ENCODE measurements at regions not wholly inside any gene's neighbourhood (a gene's known extent, or its start where the extent isn't known, plus 50 kb on each side); places are given as distances from the start of the nearest gene placed in this dataset.

DNA sequence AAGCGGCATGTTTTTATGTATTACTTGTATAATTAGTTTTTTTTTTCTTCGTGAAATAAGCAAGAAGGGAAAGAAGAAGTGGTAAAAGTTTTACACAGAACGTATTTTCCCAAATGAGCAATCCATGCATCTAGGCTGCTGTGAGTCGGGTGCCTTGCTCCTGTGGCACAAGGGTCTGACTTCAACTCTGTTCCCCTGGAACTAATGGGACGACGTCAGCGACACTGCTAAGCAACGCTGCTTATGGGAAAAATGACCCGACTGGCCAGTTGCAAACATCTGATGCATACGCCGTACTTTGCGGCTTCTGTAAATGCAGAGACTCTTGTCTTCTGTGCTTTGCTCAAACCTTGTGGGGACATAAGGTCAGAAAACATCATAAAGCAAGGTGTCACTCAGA, 66.3 kb downstream of the MPP7 start:
- no peak overlapping the region for H2AFZ ChIP-seq (ENCODE audit: low read depth, low read length)
- no peaks in the 10 kb centered on the region for H3K27me3 ChIP-seq (ENCODE audit: insufficient read depth, low read depth, low read length)
- no peak overlapping the region for H3K4me2 ChIP-seq (ENCODE audit: low read length)
- H3K9ac ChIP-seq (ENCODE audit: low read length), result no peak overlapping the region
- no peaks in the 10 kb centered on the region for H3K9me3 ChIP-seq (ENCODE audit: low read length)
- H3F3A ChIP-seq (ENCODE audit: insufficient read depth, low read length, poor library complexity, severe bottlenecking), result no peaks in the 10 kb centered on the region
- no peaks in the 10 kb centered on the region for H4K20me1 ChIP-seq (ENCODE audit: insufficient read depth)
- H3K79me2 ChIP-seq (replicated peaks; ENCODE audit: insufficient read depth, low read length), result no peaks in the 10 kb centered on the region
- H3K9me2 ChIP-seq (ENCODE audit: insufficient read depth, low read length), result no peaks in the 10 kb centered on the region
- no peak for TF ChIP-seq EZH2 (IDR thresholded peaks at IDR 0.05; ENCODE audit: borderline replicate concordance, insufficient read depth, low read length, poor library complexity, severe bottlenecking)
- no peak for TF ChIP-seq EP300 (conservative IDR thresholded peaks at IDR 0.05; ENCODE audit: poor library complexity, severe bottlenecking)
- TF ChIP-seq, protein P1, sequence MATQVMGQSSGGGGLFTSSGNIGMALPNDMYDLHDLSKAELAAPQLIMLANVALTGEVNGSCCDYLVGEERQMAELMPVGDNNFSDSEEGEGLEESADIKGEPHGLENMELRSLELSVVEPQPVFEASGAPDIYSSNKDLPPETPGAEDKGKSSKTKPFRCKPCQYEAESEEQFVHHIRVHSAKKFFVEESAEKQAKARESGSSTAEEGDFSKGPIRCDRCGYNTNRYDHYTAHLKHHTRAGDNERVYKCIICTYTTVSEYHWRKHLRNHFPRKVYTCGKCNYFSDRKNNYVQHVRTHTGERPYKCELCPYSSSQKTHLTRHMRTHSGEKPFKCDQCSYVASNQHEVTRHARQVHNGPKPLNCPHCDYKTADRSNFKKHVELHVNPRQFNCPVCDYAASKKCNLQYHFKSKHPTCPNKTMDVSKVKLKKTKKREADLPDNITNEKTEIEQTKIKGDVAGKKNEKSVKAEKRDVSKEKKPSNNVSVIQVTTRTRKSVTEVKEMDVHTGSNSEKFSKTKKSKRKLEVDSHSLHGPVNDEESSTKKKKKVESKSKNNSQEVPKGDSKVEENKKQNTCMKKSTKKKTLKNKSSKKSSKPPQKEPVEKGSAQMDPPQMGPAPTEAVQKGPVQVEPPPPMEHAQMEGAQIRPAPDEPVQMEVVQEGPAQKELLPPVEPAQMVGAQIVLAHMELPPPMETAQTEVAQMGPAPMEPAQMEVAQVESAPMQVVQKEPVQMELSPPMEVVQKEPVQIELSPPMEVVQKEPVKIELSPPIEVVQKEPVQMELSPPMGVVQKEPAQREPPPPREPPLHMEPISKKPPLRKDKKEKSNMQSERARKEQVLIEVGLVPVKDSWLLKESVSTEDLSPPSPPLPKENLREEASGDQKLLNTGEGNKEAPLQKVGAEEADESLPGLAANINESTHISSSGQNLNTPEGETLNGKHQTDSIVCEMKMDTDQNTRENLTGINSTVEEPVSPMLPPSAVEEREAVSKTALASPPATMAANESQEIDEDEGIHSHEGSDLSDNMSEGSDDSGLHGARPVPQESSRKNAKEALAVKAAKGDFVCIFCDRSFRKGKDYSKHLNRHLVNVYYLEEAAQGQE (IDR thresholded peaks at IDR 0.05; ENCODE audit: borderline replicate concordance), result no peak
- no peak for TF ChIP-seq CTCF (IDR thresholded peaks at IDR 0.05; ENCODE audit: poor library complexity, severe bottlenecking)
- no peak for TF ChIP-seq RAD21 (conservative IDR thresholded peaks at IDR 0.05)
- TF ChIP-seq POLR2AphosphoS5 (IDR thresholded peaks at IDR 0.05), result no peak
- TF ChIP-seq MXI1 (conservative IDR thresholded peaks at IDR 0.05; ENCODE audit: poor library complexity, severe bottlenecking), result no peak
- no peak for TF ChIP-seq SMC3 (conservative IDR thresholded peaks at IDR 0.05; ENCODE audit: poor library complexity)
- TF ChIP-seq TAF1 (IDR thresholded peaks at IDR 0.05; ENCODE audit: low read depth), result no peak
- H3K4me3 ChIP-seq (ENCODE audit: low read length), result no peak overlapping the region
- H3K27ac ChIP-seq (ENCODE audit: low read length), result no peak overlapping the region
- H3K36me3 ChIP-seq (ENCODE audit: insufficient read depth, low read length), result no peaks in the 10 kb centered on the region

DNA sequence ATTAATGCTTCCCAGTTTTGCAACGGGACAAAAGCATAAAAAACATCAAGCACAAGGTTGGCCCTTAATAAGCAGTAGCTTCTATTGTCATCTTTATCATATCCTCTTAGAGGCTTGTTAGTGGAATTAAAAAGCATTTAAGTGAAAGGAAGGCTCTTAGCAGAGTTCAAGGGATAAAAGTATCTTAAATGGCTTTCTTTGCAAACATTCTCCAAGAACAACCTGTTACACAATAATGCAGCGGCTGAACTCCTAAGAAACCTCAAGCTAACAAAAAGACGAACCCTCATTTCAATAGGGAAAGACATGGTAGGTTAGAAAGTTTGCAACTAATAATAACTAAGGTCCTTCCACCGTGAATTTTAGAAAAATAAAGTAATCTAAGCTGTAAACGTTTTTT, 82.1 kb downstream of the MPP7 start:
- Histone ChIP-seq H3K36me3 (ENCODE audit: insufficient read depth, low read length) (no peaks in the 10 kb centered on the region), H3K79me2 (replicated peaks; ENCODE audit: insufficient read depth, low read length) (no peaks in the 10 kb centered on the region), H2AFZ (ENCODE audit: low read depth, low read length) (no peak overlapping the region), H3K4me3 (ENCODE audit: low read length) (no peak overlapping the region), H3K9me2 (ENCODE audit: insufficient read depth, low read length) (no peaks in the 10 kb centered on the region), H3K9me3 (ENCODE audit: low read length) (no peaks in the 10 kb centered on the region), H3F3A (ENCODE audit: insufficient read depth, low read length, poor library complexity, severe bottlenecking) (no peaks in the 10 kb centered on the region), H3K9ac (ENCODE audit: low read length) (no peak overlapping the region), H3K4me2 (ENCODE audit: low read length) (no peak overlapping the region), H3K27me3 (ENCODE audit: insufficient read depth, low read depth, low read length) (no peaks in the 10 kb centered on the region), H4K20me1 (ENCODE audit: insufficient read depth) (no peaks in the 10 kb centered on the region), H3K27ac (ENCODE audit: low read length) (no peak overlapping the region)
- no peak for TF ChIP-seq SMC3 (conservative IDR thresholded peaks at IDR 0.05; ENCODE audit: poor library complexity)
- TF ChIP-seq EZH2 (IDR thresholded peaks at IDR 0.05; ENCODE audit: borderline replicate concordance, insufficient read depth, low read length, poor library complexity, severe bottlenecking), result no peak

DNA sequence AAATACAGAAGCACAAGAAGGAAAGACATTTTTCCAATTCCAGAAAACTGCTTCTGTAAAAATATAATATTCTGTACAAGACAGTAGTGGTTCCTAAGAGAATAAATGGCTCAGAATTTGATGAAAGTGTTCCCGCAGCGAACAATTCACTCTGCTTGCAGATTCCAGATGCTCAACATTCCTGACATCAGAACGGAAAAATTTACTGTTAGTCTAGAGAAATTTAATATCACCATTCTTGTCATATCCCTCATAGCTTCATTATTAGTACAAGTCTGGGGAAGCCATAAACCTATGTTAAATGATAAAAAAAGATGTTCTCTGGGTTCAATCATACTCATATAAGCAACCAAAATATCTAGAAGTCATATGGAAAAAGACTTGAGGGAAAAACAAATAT, 83.6 kb downstream of the MPP7 start:
- H3K9me2 ChIP-seq (ENCODE audit: insufficient read depth, low read length), result no peaks in the 10 kb centered on the region
- H4K20me1 ChIP-seq (ENCODE audit: insufficient read depth), result no peaks in the 10 kb centered on the region
- no peak overlapping the region for H3K4me3 ChIP-seq (ENCODE audit: low read length)
- H3K36me3 ChIP-seq (ENCODE audit: insufficient read depth, low read length), result no peaks in the 10 kb centered on the region
- no peaks in the 10 kb centered on the region for H3K9me3 ChIP-seq (ENCODE audit: low read length)
- H3K9ac ChIP-seq (ENCODE audit: low read length), result no peak overlapping the region
- H3F3A ChIP-seq (ENCODE audit: insufficient read depth, low read length, poor library complexity, severe bottlenecking), result no peaks in the 10 kb centered on the region
- H2AFZ ChIP-seq (ENCODE audit: low read depth, low read length), result no peak overlapping the region
- TF ChIP-seq MXI1 (conservative IDR thresholded peaks at IDR 0.05; ENCODE audit: poor library complexity, severe bottlenecking) (no peak), EZH2 (IDR thresholded peaks at IDR 0.05; ENCODE audit: borderline replicate concordance, insufficient read depth, low read length, poor library complexity, severe bottlenecking) (no peak), TAF1 (IDR thresholded peaks at IDR 0.05; ENCODE audit: low read depth) (no peak), RAD21 (conservative IDR thresholded peaks at IDR 0.05) (no peak), CTCF (IDR thresholded peaks at IDR 0.05; ENCODE audit: poor library complexity, severe bottlenecking) (no peak), EP300 (conservative IDR thresholded peaks at IDR 0.05; ENCODE audit: poor library complexity, severe bottlenecking) (no peak), SMC3 (conservative IDR thresholded peaks at IDR 0.05; ENCODE audit: poor library complexity) (no peak), POLR2AphosphoS5 (IDR thresholded peaks at IDR 0.05) (no peak)
- TF ChIP-seq, protein P1 (IDR thresholded peaks at IDR 0.05; ENCODE audit: borderline replicate concordance), result no peak
- no peak overlapping the region for H3K27ac ChIP-seq (ENCODE audit: low read length)
- H3K27me3 ChIP-seq (ENCODE audit: insufficient read depth, low read depth, low read length), result no peaks in the 10 kb centered on the region
- H3K79me2 ChIP-seq (replicated peaks; ENCODE audit: insufficient read depth, low read length), result no peaks in the 10 kb centered on the region
- no peak overlapping the region for H3K4me2 ChIP-seq (ENCODE audit: low read length)

All from neural cell (in vitro differentiated cells).